Kidney epithelial cell (primary cell): ENCODE measurements at regions not wholly inside any gene's neighbourhood (a gene's known extent, or its start where the extent isn't known, plus 50 kb on each side); places are given as distances from the start of the nearest gene placed in this dataset.

Experiments used
- DNase-seq: peaks from one replicate; pipeline ENCODE4 v3.0.0-alpha.2; 2010; ENCODE audit warnings: low read depth
- H3K27me3 ChIP-seq: 2 replicates; pipeline ENCODE4 v1.6.0; 2011; ENCODE audit warnings: low read length; ENCODE audit not compliant: control insufficient read depth, insufficient read depth
- H3K36me3 ChIP-seq: 2 replicates; pipeline ENCODE4 v1.5.1; 2011; ENCODE audit warnings: low read length; ENCODE audit not compliant: control insufficient read depth, insufficient read depth
- H3K4me3 ChIP-seq: 2 replicates; pipeline ENCODE4 v1.5.1; 2011; ENCODE audit warnings: low read depth, mild to moderate bottlenecking, control low read depth, low read length
- TF ChIP-seq, protein P1 (sequence below): IDR thresholded peaks from 2 replicates; pipeline ENCODE4 v1.5.1; 2011; ENCODE audit warnings: mild to moderate bottlenecking, moderate library complexity, low read length, control low read depth, inconsistent platforms; ENCODE audit not compliant: insufficient read depth, poor library complexity, severe bottlenecking

DNA sequence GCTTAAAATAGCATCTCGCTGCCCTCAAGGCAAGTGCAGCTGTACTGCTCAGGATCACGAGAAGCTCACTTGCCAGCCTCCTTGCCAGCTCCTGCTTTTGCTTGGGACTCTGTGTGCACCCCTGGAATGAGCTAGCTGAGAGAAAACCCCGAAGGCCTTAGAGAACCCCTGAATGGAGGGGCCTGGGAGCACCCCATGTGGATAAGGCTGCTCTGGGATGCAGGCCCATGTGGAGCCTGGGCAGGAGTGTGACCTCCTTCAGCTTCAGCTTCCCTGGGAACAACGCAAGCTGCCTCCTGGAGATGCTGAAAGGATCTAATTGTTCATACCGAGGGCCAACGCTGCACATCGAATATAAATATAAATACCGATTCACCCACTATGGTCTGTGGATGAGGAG lies 109.2 kb downstream of the HSPH1 start:
- Histone ChIP-seq H3K4me3 (no peak overlapping the region), H3K36me3 (no peaks in the 10 kb centered on the region), H3K27me3 (no peaks in the 10 kb centered on the region)
- TF ChIP-seq, protein P1, sequence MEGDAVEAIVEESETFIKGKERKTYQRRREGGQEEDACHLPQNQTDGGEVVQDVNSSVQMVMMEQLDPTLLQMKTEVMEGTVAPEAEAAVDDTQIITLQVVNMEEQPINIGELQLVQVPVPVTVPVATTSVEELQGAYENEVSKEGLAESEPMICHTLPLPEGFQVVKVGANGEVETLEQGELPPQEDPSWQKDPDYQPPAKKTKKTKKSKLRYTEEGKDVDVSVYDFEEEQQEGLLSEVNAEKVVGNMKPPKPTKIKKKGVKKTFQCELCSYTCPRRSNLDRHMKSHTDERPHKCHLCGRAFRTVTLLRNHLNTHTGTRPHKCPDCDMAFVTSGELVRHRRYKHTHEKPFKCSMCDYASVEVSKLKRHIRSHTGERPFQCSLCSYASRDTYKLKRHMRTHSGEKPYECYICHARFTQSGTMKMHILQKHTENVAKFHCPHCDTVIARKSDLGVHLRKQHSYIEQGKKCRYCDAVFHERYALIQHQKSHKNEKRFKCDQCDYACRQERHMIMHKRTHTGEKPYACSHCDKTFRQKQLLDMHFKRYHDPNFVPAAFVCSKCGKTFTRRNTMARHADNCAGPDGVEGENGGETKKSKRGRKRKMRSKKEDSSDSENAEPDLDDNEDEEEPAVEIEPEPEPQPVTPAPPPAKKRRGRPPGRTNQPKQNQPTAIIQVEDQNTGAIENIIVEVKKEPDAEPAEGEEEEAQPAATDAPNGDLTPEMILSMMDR = no peak
- DNase-seq = no peak

DNA sequence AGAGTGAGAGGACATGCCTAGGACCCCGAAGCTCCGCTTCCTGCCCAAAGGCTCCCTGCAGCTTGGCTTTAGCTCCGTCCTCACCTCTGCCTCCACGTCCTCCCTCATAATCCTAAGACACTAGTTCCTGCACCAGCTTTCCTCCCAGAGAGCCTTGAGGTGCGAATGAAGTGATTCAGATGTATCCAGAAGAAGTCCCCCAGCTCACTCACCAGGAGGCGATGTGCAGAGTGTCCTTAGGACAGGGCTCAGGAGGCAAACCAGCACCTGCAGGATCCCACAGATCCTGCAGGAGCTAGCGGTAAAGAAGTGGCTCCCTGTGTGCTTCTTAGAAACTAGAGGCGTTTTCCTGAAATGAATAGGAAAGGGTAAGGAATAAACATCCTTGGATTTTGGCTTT lies 109.7 kb downstream of the HSPH1 start:
- no peak for DNase-seq
- Histone ChIP-seq H3K27me3 (no peaks in the 10 kb centered on the region), H3K4me3 (no peak overlapping the region), H3K36me3 (no peaks in the 10 kb centered on the region)
- TF ChIP-seq, protein P1 = no peak

DNA sequence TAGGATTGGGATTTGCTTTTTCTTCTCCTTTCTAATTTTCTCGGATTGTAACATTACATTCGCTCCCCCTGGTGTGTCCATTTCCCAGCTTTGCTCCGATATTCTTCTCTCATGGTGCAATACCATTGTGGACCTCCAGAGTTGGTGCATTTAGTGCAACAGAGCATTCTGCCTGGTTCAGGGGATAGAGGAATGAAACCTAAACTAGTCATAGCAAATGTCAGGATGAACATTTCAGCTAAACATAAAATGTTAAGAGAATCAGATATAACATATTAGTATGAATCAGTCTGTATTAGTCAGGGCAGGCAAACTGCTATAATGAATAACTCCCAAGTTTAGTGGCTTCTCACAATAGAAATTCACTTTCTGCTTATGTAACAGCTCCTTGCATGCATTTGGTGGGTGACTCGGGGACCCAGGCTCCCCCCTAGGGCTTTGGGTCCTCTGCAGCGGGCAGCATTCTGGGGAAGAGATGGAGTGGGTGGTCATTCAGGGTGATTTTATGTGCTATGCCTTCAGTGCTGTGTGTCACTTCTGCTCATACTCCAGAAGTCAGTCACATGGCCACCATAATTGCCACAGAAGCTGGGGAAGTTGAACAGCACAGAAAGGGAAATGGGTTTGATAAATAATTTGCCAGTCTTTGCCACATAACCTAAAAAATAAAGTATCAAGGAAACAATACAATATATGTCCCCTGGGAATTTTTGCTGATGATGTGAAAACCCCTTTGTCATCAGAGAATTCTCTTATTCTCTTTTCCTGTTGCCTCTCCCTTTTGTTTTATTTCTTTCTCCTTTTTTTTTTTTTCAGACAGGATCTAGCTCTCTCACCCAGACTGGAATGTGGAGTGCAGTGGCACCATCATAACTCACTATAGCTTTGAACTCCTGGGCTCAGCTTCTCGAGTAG lies 111.0 kb downstream of the HSPH1 start:
- no peak for DNase-seq
- TF ChIP-seq, protein P1 = peak; percentile 21
- Histone ChIP-seq H3K27me3 (no peaks in the 10 kb centered on the region), H3K4me3 (no peak overlapping the region), H3K36me3 (no peaks in the 10 kb centered on the region)

DNA sequence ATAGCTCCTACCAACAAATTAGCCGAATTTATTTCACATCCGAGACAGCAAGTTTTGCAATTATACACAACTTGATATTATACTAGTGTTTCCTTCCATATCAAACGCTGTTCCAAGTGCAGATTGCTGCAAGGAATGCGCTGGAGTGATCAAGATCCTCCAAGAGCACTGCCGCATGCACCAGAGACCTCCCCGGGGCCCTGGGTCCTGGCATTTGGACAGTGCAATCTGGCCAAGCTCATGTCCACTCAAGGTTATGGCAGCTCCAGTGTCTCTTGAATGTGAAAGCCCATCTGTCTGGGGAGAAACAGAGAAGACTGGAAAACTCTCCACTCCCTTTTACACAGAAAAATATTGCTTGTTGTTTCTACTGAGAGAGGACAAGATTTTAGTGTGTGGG lies 111.9 kb downstream of the HSPH1 start:
- TF ChIP-seq, protein P1 = no peak
- no peak overlapping the region for H3K4me3 ChIP-seq
- no peaks in the 10 kb centered on the region for H3K27me3 ChIP-seq
- H3K36me3 ChIP-seq = no peaks in the 10 kb centered on the region
- no peak for DNase-seq

DNA sequence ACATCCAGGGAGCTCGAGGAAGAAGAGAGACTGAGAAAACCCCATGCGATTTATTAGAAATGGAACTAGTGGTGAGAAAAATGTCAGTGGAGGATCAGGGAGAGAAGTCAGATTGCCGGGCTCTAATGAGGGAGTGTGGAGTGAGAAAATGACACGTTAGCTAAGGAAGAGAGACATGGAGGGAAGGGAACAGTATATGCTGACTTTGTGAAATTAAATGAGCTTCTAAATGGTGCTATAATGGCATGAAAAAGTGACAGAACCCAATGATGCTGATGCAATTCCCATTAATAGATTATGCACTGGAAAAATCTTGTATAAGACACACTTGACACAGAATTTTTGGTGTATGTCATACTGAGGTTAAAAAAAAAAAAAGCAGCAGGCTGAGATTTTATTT lies 112.6 kb downstream of the HSPH1 start:
- TF ChIP-seq, protein P1 = no peak
- DNase-seq = no peak
- H3K27me3 ChIP-seq = no peaks in the 10 kb centered on the region
- no peak overlapping the region for H3K4me3 ChIP-seq
- H3K36me3 ChIP-seq = no peaks in the 10 kb centered on the region

DNA sequence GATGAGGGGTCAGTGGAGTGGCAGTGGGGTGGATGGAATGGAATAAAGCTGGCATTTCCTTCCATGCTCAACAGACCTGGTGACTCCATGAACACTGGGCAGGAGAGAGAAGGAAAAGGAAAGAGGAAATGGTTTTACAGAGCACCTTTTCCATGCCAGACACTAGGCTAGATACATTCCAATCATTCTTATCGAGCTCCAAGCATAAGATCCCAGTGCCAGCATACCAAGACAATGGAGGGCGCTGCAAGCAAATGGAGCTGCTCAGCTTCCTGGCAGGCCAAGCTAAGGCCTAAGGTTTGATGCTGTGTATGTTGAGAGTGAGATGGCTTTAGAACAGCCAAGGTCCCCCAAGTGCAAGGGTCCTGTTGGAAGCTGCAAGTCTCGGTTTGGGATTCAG lies 113.2 kb downstream of the HSPH1 start:
- no peak for DNase-seq

More for the DNA sequence above, 113.2 kb downstream of the HSPH1 start:
- TF ChIP-seq, protein P1 = peak; percentile 24
- Histone ChIP-seq H3K36me3 (no peaks in the 10 kb centered on the region), H3K27me3 (no peaks in the 10 kb centered on the region), H3K4me3 (no peak overlapping the region)
